Astrocyte (in vitro differentiated cells and primary cell): ENCODE measurements at regions not wholly inside any gene's neighbourhood (a gene's known extent, or its start where the extent isn't known, plus 50 kb on each side); places are given as distances from the start of the nearest gene placed in this dataset.

Experiments
- DNase-seq: peaks from one replicate; pipeline ENCODE4 v3.0.0-alpha.2; 2010; ENCODE audit warnings: low read depth
- FAIRE-seq: peaks from 2 replicates; lab custom pipeline; 2011; peaks lifted over from hg19 to GRCh38; lab: Jason Lieb, UNC
- H2AFZ ChIP-seq: 2 replicates; pipeline ENCODE4 v1.6.0; 2012; ENCODE audit warnings: low read depth, low read length, inconsistent platforms
- H3K27ac ChIP-seq: 2 replicates; pipeline ENCODE4 v1.5.1; 2011; ENCODE audit warnings: low read depth, low read length, inconsistent platforms
- H3K27me3 ChIP-seq: 2 replicates; pipeline ENCODE4 v1.6.0; 2011; ENCODE audit warnings: low read length, inconsistent platforms; ENCODE audit not compliant: insufficient read depth
- H3K36me3 ChIP-seq: 2 replicates; pipeline ENCODE4 v1.5.1; 2011; ENCODE audit warnings: low read length, inconsistent platforms; ENCODE audit not compliant: insufficient read depth
- H3K4me1 ChIP-seq: 2 replicates; pipeline ENCODE4 v1.5.1; 2011; ENCODE audit warnings: low read length, inconsistent platforms; ENCODE audit not compliant: insufficient read depth
- H3K4me2 ChIP-seq: 2 replicates; pipeline ENCODE4 v1.6.0; 2012; ENCODE audit warnings: low read length, inconsistent platforms
- H3K4me3 ChIP-seq: 2 replicates; pipeline ENCODE4 v1.5.1; 2011; ENCODE audit warnings: low read depth, mild to moderate bottlenecking, low read length, inconsistent platforms; ENCODE audit not compliant: insufficient read depth
- H3K79me2 ChIP-seq: 2 replicates; pipeline ENCODE4 v1.6.0; 2012; ENCODE audit warnings: mild to moderate bottlenecking, low read length, inconsistent platforms; ENCODE audit not compliant: insufficient read depth
- H3K9ac ChIP-seq: 2 replicates; pipeline ENCODE4 v1.6.0; 2012; ENCODE audit warnings: mild to moderate bottlenecking, low read length, inconsistent platforms
- H3K9me3 ChIP-seq: 2 replicates; pipeline ENCODE4 v1.5.1; 2012; ENCODE audit warnings: low read depth, mild to moderate bottlenecking, low read length, inconsistent platforms; ENCODE audit not compliant: insufficient read depth
- H4K20me1 ChIP-seq: 2 replicates; pipeline ENCODE4 v1.6.0; 2012; ENCODE audit warnings: low read length, inconsistent platforms; ENCODE audit not compliant: insufficient read depth
- H3K27ac Mint-ChIP-seq: one replicate; pipeline ENCODE4 v1.8.0; 2021; ENCODE audit warnings: mild to moderate bottlenecking, mixed read lengths; ENCODE audit not compliant: unreplicated experiment
- H3K27me3 Mint-ChIP-seq: one replicate; pipeline ENCODE4 v1.8.0; 2021; ENCODE audit warnings: low read depth, mixed read lengths; ENCODE audit not compliant: unreplicated experiment
- H3K36me3 Mint-ChIP-seq: one replicate; pipeline ENCODE4 v1.8.0; 2021; ENCODE audit warnings: low read depth, mixed read lengths; ENCODE audit not compliant: unreplicated experiment
- H3K4me1 Mint-ChIP-seq: one replicate; pipeline ENCODE4 v1.8.0; 2021; ENCODE audit warnings: low read depth, mixed read lengths; ENCODE audit not compliant: unreplicated experiment
- H3K4me3 Mint-ChIP-seq: one replicate; pipeline ENCODE4 v1.8.0; 2021; ENCODE audit warnings: mild to moderate bottlenecking, moderate library complexity, mixed read lengths; ENCODE audit not compliant: unreplicated experiment
- H3K9me3 Mint-ChIP-seq: one replicate; pipeline ENCODE4 v1.8.0; 2021; ENCODE audit warnings: mild to moderate bottlenecking, mixed read lengths; ENCODE audit not compliant: unreplicated experiment
- CTCF ChIP-seq: IDR thresholded peaks from 2 replicates; pipeline ENCODE4 v1.5.1; 2011; ENCODE audit warnings: low read depth, mild to moderate bottlenecking, inconsistent platforms, low read length, moderate library complexity; ENCODE audit not compliant: insufficient read depth
- EZH2 ChIP-seq: IDR thresholded peaks from 2 replicates; pipeline ENCODE4 v1.6.1; 2012; ENCODE audit warnings: mild to moderate bottlenecking, low read length, inconsistent platforms; ENCODE audit not compliant: insufficient read depth

GRCh38 chr3:177924261-177924660 is 612.0 kb upstream of the KCNMB2 start:
- H3K27me3 ChIP-seq, result no peaks in the 10 kb centered on the region
- TF ChIP-seq CTCF (no peak), EZH2 (no peak)
- H3K4me1 ChIP-seq, result peaks cover 3% of the 10 kb centered on the region
- H3K4me3 ChIP-seq, result no peak overlapping the region
- H3K79me2 ChIP-seq, result no peaks in the 10 kb centered on the region
- H3K36me3 Mint-ChIP-seq, result no peaks in the 10 kb centered on the region
- no peak for DNase-seq
- peaks cover 15% of the 10 kb centered on the region for H3K4me1 Mint-ChIP-seq
- no peak overlapping the region for H3K4me3 Mint-ChIP-seq
- no peak overlapping the region for H3K9ac ChIP-seq
- no peaks in the 10 kb centered on the region for H3K9me3 ChIP-seq
- H3K27me3 Mint-ChIP-seq, result no peaks in the 10 kb centered on the region
- FAIRE-seq, result no peak
- no peak overlapping the region for H2AFZ ChIP-seq
- H3K27ac ChIP-seq, result no peak overlapping the region
- H3K36me3 ChIP-seq, result no peaks in the 10 kb centered on the region
- no peaks in the 10 kb centered on the region for H4K20me1 ChIP-seq
- H3K4me2 ChIP-seq, result no peak overlapping the region
- H3K27ac Mint-ChIP-seq, result no peak overlapping the region
- no peaks in the 10 kb centered on the region for H3K9me3 Mint-ChIP-seq

GRCh38 chr3:177928172-177928873 is 607.9 kb upstream of the KCNMB2 start:
- peak; percentile 72 for DNase-seq
- Histone ChIP-seq H3K36me3 (no peaks in the 10 kb centered on the region), H2AFZ (peak overlapping the region; percentile 13), H3K27ac (no peak overlapping the region), H3K4me1 (peaks cover 16% of the 10 kb centered on the region), H3K79me2 (no peaks in the 10 kb centered on the region), H4K20me1 (no peaks in the 10 kb centered on the region), H3K9me3 (no peaks in the 10 kb centered on the region), H3K4me3 (peak overlapping the region; percentile 9), H3K9ac (no peak overlapping the region), H3K27me3 (no peaks in the 10 kb centered on the region), H3K4me2 (peak overlapping the region; percentile 17)
- peak; percentile 39 for FAIRE-seq
- H3K27me3 Mint-ChIP-seq, result no peaks in the 10 kb centered on the region
- no peaks in the 10 kb centered on the region for H3K36me3 Mint-ChIP-seq
- peaks cover 25% of the 10 kb centered on the region for H3K4me1 Mint-ChIP-seq
- TF ChIP-seq CTCF (no peak), EZH2 (no peak)
- H3K27ac Mint-ChIP-seq, result peak overlapping the region; percentile 58
- no peak overlapping the region for H3K4me3 Mint-ChIP-seq
- H3K9me3 Mint-ChIP-seq, result no peaks in the 10 kb centered on the region

GRCh38 chr3:177929310-177929709 is 606.9 kb upstream of the KCNMB2 start:
- H3K27ac Mint-ChIP-seq, result peak overlapping the region; percentile 60
- Histone ChIP-seq H3K4me1 (peaks cover 26% of the 10 kb centered on the region), H3K79me2 (no peaks in the 10 kb centered on the region), H2AFZ (no peak overlapping the region), H3K9ac (no peak overlapping the region), H3K9me3 (no peaks in the 10 kb centered on the region), H3K27ac (no peak overlapping the region), H3K4me3 (no peak overlapping the region), H3K4me2 (no peak overlapping the region), H4K20me1 (no peaks in the 10 kb centered on the region), H3K27me3 (no peaks in the 10 kb centered on the region), H3K36me3 (no peaks in the 10 kb centered on the region)
- no peaks in the 10 kb centered on the region for H3K27me3 Mint-ChIP-seq
- no peak overlapping the region for H3K4me3 Mint-ChIP-seq
- no peaks in the 10 kb centered on the region for H3K9me3 Mint-ChIP-seq
- FAIRE-seq, result no peak
- TF ChIP-seq CTCF, result no peak
- no peak for TF ChIP-seq EZH2
- H3K36me3 Mint-ChIP-seq, result no peaks in the 10 kb centered on the region
- H3K4me1 Mint-ChIP-seq, result peaks cover 27% of the 10 kb centered on the region
- peak; percentile 55 for DNase-seq
